H1 (cell line): ENCODE measurements at regions not wholly inside any gene's neighbourhood (a gene's known extent, or its start where the extent isn't known, plus 50 kb on each side); places are given as distances from the start of the nearest gene placed in this dataset.

Source experiments
- EP300 ChIP-seq, 2 experiments: IDR thresholded peaks; 1 replicate in 1 of 2; 2 replicates in 1 of 2; pipeline ENCODE4 v1.6.1; 2011 to 2012; ENCODE audit warnings: low read depth in 2 of 2, low read length in 2 of 2, mild to moderate bottlenecking in 2 of 2, borderline replicate concordance in 1 of 2, inconsistent platforms in 1 of 2, moderate library complexity in 1 of 2
- EZH2 ChIP-seq: fragments of 200-600 bp; sonication (generic); IDR thresholded peaks from 2 replicates; pipeline ENCODE4 v1.7.1; 2012; ENCODE audit warnings: low read depth, mild to moderate bottlenecking, moderate library complexity, low read length, inconsistent platforms; ENCODE audit not compliant: severe bottlenecking
- RXRA ChIP-seq: IDR thresholded peaks from 2 replicates; pipeline ENCODE4 v1.6.1; 2011; ENCODE audit warnings: low read depth, mild to moderate bottlenecking, low read length, moderate library complexity; ENCODE audit not compliant: insufficient read depth
- SRF ChIP-seq: IDR thresholded peaks from 2 replicates; pipeline ENCODE4 v1.6.1; 2011; ENCODE audit warnings: mild to moderate bottlenecking, low read depth, low read length, moderate library complexity
- TAF1 ChIP-seq: IDR thresholded peaks from 2 replicates; pipeline ENCODE4 v1.6.1; 2011; ENCODE audit warnings: mild to moderate bottlenecking, low read depth, low read length
- TF ChIP-seq, protein P1 (sequence below), 3 experiments: IDR thresholded peaks; 1 replicate in 2 of 3; 2 replicates in 1 of 3; pipeline versions ENCODE4 v1.5.1 to v1.6.1; 2011; ENCODE audit warnings: low read length in 3 of 3, mild to moderate bottlenecking in 3 of 3, inconsistent platforms in 2 of 3, low read depth in 1 of 3, moderate library complexity in 1 of 3; ENCODE audit not compliant: insufficient read depth in 1 of 3; ENCODE audit errors: control extremely low read depth in 1 of 3
- TF ChIP-seq, protein P2 (sequence below): IDR thresholded peaks from 2 replicates; pipeline ENCODE4 v1.6.1; 2011; ENCODE audit warnings: low read depth, mild to moderate bottlenecking, low read length; ENCODE audit not compliant: insufficient read depth

DNA sequence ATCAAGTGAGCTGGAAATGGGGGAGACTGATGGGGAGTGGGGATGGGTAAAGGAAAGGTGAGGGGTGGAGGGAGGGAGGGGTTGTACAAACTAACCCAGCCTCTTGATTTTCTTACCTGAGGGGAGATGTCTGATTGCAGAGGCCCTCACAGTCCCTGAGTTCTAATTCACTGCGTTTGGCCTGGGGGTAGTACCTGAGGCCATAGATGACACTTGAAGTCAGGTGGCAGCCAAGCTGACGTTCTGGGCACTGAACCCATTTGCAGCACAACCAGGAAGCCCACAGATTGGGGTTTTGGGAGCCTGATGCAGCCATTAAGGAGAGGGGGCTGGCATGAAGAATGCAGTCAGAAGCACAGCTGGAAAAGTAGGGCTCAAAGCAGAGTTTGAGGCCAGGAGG, 153.8 kb upstream of the DTNBP1 start:
- TF ChIP-seq, protein P1, sequence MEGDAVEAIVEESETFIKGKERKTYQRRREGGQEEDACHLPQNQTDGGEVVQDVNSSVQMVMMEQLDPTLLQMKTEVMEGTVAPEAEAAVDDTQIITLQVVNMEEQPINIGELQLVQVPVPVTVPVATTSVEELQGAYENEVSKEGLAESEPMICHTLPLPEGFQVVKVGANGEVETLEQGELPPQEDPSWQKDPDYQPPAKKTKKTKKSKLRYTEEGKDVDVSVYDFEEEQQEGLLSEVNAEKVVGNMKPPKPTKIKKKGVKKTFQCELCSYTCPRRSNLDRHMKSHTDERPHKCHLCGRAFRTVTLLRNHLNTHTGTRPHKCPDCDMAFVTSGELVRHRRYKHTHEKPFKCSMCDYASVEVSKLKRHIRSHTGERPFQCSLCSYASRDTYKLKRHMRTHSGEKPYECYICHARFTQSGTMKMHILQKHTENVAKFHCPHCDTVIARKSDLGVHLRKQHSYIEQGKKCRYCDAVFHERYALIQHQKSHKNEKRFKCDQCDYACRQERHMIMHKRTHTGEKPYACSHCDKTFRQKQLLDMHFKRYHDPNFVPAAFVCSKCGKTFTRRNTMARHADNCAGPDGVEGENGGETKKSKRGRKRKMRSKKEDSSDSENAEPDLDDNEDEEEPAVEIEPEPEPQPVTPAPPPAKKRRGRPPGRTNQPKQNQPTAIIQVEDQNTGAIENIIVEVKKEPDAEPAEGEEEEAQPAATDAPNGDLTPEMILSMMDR (IDR thresholded peaks at IDR 0.05; ENCODE audit: control extremely low read depth in 1 of 3, insufficient read depth in 1 of 3, low read depth in 1 of 3, low read length in 3 of 3): no peak
- TF ChIP-seq, protein P2, sequence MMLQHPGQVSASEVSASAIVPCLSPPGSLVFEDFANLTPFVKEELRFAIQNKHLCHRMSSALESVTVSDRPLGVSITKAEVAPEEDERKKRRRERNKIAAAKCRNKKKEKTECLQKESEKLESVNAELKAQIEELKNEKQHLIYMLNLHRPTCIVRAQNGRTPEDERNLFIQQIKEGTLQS: no peak
- TF ChIP-seq RXRA (no peak), TAF1 (no peak), EZH2 (no peak), SRF (no peak), EP300 (IDR thresholded peaks at IDR 0.05; ENCODE audit: borderline replicate concordance in 1 of 2, low read depth in 2 of 2, low read length in 2 of 2) (no peak)
